ENCODE measurements at regions not wholly inside any gene's neighbourhood (a gene's known extent, or its start where the extent isn't known, plus 50 kb on each side); places are given as distances from the start of the nearest gene placed in this dataset.

DNA sequence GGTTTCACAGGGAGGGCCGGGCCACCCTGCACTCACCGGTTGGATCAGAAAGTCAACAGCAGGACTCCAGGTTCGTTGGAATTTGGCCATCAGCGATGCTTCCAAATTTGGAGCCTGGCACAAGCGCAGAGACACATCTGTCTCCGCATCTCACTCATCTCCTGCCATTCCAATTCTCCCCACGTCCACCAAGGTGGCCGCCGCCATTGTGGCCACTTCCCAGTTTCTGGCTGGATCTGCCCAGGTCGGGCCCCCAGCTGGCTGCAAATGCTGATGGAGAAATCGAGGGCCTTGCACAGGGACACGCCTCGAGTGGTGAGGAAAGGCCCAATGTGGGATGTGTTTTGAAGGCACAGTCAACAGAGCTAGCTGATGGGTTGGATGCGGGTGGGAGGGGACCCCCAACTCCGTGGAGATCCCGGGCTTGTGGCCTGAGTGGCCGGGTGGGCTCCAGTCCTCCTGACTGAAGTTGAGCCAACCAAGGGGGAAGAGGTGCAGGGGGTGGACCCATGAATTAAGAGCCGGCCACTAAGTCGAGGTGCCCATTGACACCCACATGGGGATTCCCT lies 102.7 kb downstream of the CRYAA start:
- no peak for TF ChIP-seq POLR2A (IDR thresholded peaks at IDR 0.05)
- no peak for TF ChIP-seq POLR2AphosphoS5 (IDR thresholded peaks at IDR 0.05)
- Histone ChIP-seq H3K4me1 (no peaks in the 10 kb centered on the region), H3K9me3 (no peaks in the 10 kb centered on the region), H3K4me3 (no peak overlapping the region), H3K27ac (no peak overlapping the region), H3K36me3 (no peaks in the 10 kb centered on the region), H3K27me3 (replicated peaks in 1 of 7) (peaks cover 0 to 61% (median 10%) of the 10 kb centered on the region in 7 donors)
- peak; percentile 56 for DNase-seq
- intact Hi-C loops (cut with DNase I; ENCODE audit: low total_unique reads) = no loop called here
- 89 to 95% (median 90%) methylated on average over 19 of the region's 19 CpGs for WGBS, 5 donors

- peak; percentile 60 for DNase-seq
- H3K27ac ChIP-seq = no peak overlapping the region
- WGBS, 5 donors = 78 to 91% (median 86%) methylated on average over 17 to 20 of the region's 20 CpGs
- no peaks in the 10 kb centered on the region for H3K9me3 ChIP-seq
- no peaks in the 10 kb centered on the region for H3K4me1 ChIP-seq
- intact Hi-C loops (cut with DNase I; ENCODE audit: low total_unique reads) = no loop called here
- peaks cover 0 to 54% (median 10%) of the 10 kb centered on the region in 7 donors for H3K27me3 ChIP-seq (replicated peaks in 1 of 7)
- no peaks in the 10 kb centered on the region for H3K36me3 ChIP-seq
- TF ChIP-seq CTCF (IDR thresholded peaks at IDR 0.05 in 8 of 11, conservative IDR thresholded peaks at IDR 0.05 in 3 of 11) (no peak), POLR2AphosphoS5 (IDR thresholded peaks at IDR 0.05) (no peak), POLR2A (IDR thresholded peaks at IDR 0.05) (no peak)
- H3K4me3 ChIP-seq = no peak overlapping the region
Observed at GRCh38 chr21:43270800-43271301, 102.0 kb downstream of the CRYAA start.

DNA sequence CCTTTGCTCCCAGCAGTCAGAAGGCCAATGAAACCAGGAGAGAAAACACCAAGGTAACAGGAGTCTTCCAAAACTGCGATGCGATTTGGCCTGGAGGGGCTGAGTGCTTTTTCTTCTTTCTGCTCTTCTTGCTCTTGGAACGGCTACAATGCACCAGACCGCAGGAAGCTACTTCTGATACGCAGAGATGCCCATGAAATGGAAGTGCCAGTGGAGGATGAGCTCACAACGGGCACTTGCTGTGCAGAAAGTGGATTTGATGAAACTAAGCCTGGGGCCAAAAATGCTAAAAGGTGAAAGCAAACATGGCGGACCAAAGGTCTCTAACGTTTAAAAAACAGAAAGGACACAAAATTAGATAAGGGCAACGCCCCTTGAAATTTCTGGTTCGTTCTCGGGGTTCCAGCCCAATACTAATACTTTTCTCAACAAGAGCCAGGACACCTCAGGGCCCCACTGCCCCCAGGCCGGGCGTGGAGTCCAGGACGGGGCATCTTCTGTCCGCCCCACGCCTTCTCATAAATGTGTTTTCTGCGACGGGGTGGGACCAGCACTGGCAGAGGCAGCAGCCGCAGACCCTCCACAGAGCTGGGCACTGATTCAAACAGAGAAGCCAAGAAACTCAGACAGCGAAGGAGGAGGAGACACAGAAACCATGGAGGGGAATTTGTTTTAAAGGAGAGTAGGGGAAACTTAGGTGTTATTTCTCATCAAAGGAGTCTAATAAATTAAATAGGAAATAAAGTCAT lies 101.3 kb downstream of the CRYAA start:
- no peaks in the 10 kb centered on the region for H3K9me3 ChIP-seq
- no peak for TF ChIP-seq POLR2A (IDR thresholded peaks at IDR 0.05)
- no peaks in the 10 kb centered on the region for H3K4me1 ChIP-seq
- no peak overlapping the region for H3K4me3 ChIP-seq
- intact Hi-C loops (cut with DNase I; ENCODE audit: low total_unique reads) = no loop called here
- H3K27me3 ChIP-seq (replicated peaks in 1 of 7) = peaks cover 0 to 47% (median 10%) of the 10 kb centered on the region in 7 donors
- 84 to 91% (median 88%) methylated on average over 20 of the region's 20 CpGs for WGBS, 5 donors
- peak; percentile 41 for DNase-seq
- H3K36me3 ChIP-seq = no peaks in the 10 kb centered on the region
- H3K27ac ChIP-seq = no peak overlapping the region

- H3K9me3 ChIP-seq = no peaks in the 10 kb centered on the region
- H3K27me3 ChIP-seq (replicated peaks in 1 of 7) = peaks cover 0 to 40% (median 5%) of the 10 kb centered on the region in 7 donors
- intact Hi-C loops (cut with DNase I; ENCODE audit: low total_unique reads) = no loop called here
- WGBS, 5 donors = 52 to 69% (median 59%) methylated on average over 6 to 10 of the region's 10 CpGs
- H3K36me3 ChIP-seq = no peaks in the 10 kb centered on the region
- H3K4me1 ChIP-seq = no peaks in the 10 kb centered on the region
- DNase-seq = peak; percentile 75
- H3K4me3 ChIP-seq = no peak overlapping the region
- H3K27ac ChIP-seq = no peak overlapping the region
- peak in 5 of 11 experiments; percentile 28 to 51 (median 36) for TF ChIP-seq CTCF (IDR thresholded peaks at IDR 0.05 in 8 of 11, conservative IDR thresholded peaks at IDR 0.05 in 3 of 11)
- TF ChIP-seq POLR2AphosphoS5 (IDR thresholded peaks at IDR 0.05) = no peak
- no peak for TF ChIP-seq POLR2A (IDR thresholded peaks at IDR 0.05)
Observed at GRCh38 chr21:43269440-43269839, 100.6 kb downstream of the CRYAA start.

DNA sequence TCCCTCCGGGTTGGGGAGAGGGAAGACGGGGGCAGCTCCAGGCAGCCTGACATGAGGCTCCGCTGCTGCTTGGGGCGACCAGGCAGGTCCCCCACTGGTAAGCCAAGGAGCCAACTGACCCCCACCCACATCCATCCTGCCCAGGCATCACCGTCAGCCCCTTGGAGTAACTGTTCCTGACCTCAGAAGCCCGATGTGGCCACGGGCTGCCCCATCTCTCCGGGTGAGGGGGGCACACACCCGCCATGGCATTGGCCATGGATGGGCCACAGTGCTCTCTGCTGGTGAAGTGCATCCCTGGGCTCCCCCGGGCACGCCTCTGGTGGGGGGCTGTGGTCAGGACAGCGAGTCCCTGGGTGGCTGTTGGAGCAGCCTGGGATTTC lies 100.0 kb downstream of the CRYAA start:
- intact Hi-C loops (cut with DNase I; ENCODE audit: low total_unique reads) = no loop called here
- TF ChIP-seq POLR2AphosphoS5 (IDR thresholded peaks at IDR 0.05) (no peak), CTCF (IDR thresholded peaks at IDR 0.05 in 8 of 11, conservative IDR thresholded peaks at IDR 0.05 in 3 of 11) (no peak), POLR2A (IDR thresholded peaks at IDR 0.05) (no peak)
- H3K27ac ChIP-seq = no peak overlapping the region

More for the DNA sequence above, 100.0 kb downstream of the CRYAA start:
- WGBS, 5 donors = 82 to 88% (median 86%) methylated on average over 8 to 12 of the region's 12 CpGs
- Histone ChIP-seq H3K4me3 (no peak overlapping the region), H3K9me3 (no peaks in the 10 kb centered on the region), H3K36me3 (no peaks in the 10 kb centered on the region), H3K4me1 (no peaks in the 10 kb centered on the region), H3K27me3 (replicated peaks in 1 of 7) (peaks cover 0 to 33% (median 0%) of the 10 kb centered on the region in 7 donors)
- peak; percentile 53 for DNase-seq
